ENCODE measurements at regions not wholly inside any gene's neighbourhood (a gene's known extent, or its start where the extent isn't known, plus 50 kb on each side); places are given as distances from the start of the nearest gene placed in this dataset.
"Not testable (repeated sequence)": the region's sequence is repeated elsewhere in the genome, so short reads cannot be mapped to it uniquely, and the experiment has no call there.

- Mint-ChIP-seq H3K9me3 (peaks cover 14 to 19% of the 10 kb centered on the region in 2 donors), H3K27ac (no peak overlapping the region), H3K36me3 (peaks cover 13 to 17% of the 10 kb centered on the region in 2 donors)
- no peak for DNase-seq (ENCODE audit: low spot score in 2 of 2)
- no peak for ATAC-seq
Observed at GRCh38 chr18:56462276-56462675, 176.1 kb downstream of the TXNL1 start.

- no peak for ATAC-seq
Observed at GRCh38 chr18:56461151-56461550, 177.2 kb downstream of the TXNL1 start.

GRCh38 chr18:56460581-56460980 is 177.8 kb downstream of the TXNL1 start:
- peaks cover 9 to 14% of the 10 kb centered on the region in 2 donors for H3K36me3 Mint-ChIP-seq
- H3K9me3 Mint-ChIP-seq = peaks cover 8 to 16% of the 10 kb centered on the region in 2 donors

More at GRCh38 chr18:56461151-56461550, 177.2 kb downstream of the TXNL1 start:
- Mint-ChIP-seq H3K9me3 (peaks cover 14 to 19% of the 10 kb centered on the region in 2 donors), H3K36me3 (peaks cover 13 to 17% of the 10 kb centered on the region in 2 donors), H3K27ac (no peak overlapping the region)
- DNase-seq (ENCODE audit: low spot score in 2 of 2) = no peak

GRCh38 chr18:56458770-56459712 is 179.4 kb downstream of the TXNL1 start:
- ATAC-seq (no peak), DNase-seq (ENCODE audit: low spot score in 2 of 2) (no peak)
- peaks cover 7% of the 10 kb centered on the region in 2 donors for H3K9me3 Mint-ChIP-seq
- H3K36me3 Mint-ChIP-seq = no peaks in the 10 kb centered on the region
- no peak overlapping the region for H3K27ac Mint-ChIP-seq

More at GRCh38 chr18:56460581-56460980, 177.8 kb downstream of the TXNL1 start:
- no peak for ATAC-seq
- no peak for DNase-seq (ENCODE audit: low spot score in 2 of 2)
- H3K27ac Mint-ChIP-seq = no peak overlapping the region

GRCh38 chr18:56455874-56456273 is 182.5 kb downstream of the TXNL1 start:
- Mint-ChIP-seq H3K9me3 (no peaks in the 10 kb centered on the region), H3K36me3 (no peaks in the 10 kb centered on the region), H3K27ac (no peak overlapping the region)
- no peak for DNase-seq (ENCODE audit: low spot score in 2 of 2)
- ATAC-seq = no peak

GRCh38 chr18:56455141-56455540 is 183.3 kb downstream of the TXNL1 start:
- Mint-ChIP-seq H3K36me3 (no peaks in the 10 kb centered on the region), H3K9me3 (no peaks in the 10 kb centered on the region)

GRCh38 chr18:56453631-56454030 is 184.8 kb downstream of the TXNL1 start:
- no peak for ATAC-seq
- Mint-ChIP-seq H3K27ac (no peak overlapping the region), H3K36me3 (no peaks in the 10 kb centered on the region), H3K9me3 (no peaks in the 10 kb centered on the region)
- DNase-seq (ENCODE audit: low spot score in 2 of 2) = no peak

More at GRCh38 chr18:56455141-56455540, 183.3 kb downstream of the TXNL1 start:
- no peak for DNase-seq (ENCODE audit: low spot score in 2 of 2)
- no peak for ATAC-seq
- H3K27ac Mint-ChIP-seq = no peak overlapping the region

GRCh38 chr18:56451188-56451587 is 187.2 kb downstream of the TXNL1 start:
- no peak overlapping the region for H3K27ac Mint-ChIP-seq
- ATAC-seq (peak in 1 of 2 donors; percentile 67), DNase-seq (ENCODE audit: low spot score in 2 of 2) (no peak)
- H3K9me3 Mint-ChIP-seq = no peaks in the 10 kb centered on the region
- no peaks in the 10 kb centered on the region for H3K36me3 Mint-ChIP-seq

GRCh38 chr18:56448751-56449150 is 189.6 kb downstream of the TXNL1 start:
- Mint-ChIP-seq H3K9me3 (peaks cover 0 to 6% of the 10 kb centered on the region in 2 donors), H3K36me3 (no peaks in the 10 kb centered on the region), H3K27ac (no peak overlapping the region)
- DNase-seq (ENCODE audit: low spot score in 2 of 2) (no peak), ATAC-seq (no peak)

- ATAC-seq (no peak), DNase-seq (ENCODE audit: low spot score in 2 of 2) (no peak)
- H3K36me3 Mint-ChIP-seq = no peaks in the 10 kb centered on the region
- H3K27ac Mint-ChIP-seq = no peak overlapping the region
- peaks cover 3 to 13% of the 10 kb centered on the region in 2 donors for H3K9me3 Mint-ChIP-seq
Observed at GRCh38 chr18:56445422-56445821, 193.0 kb downstream of the TXNL1 start.

- Mint-ChIP-seq H3K27ac (no peak overlapping the region), H3K36me3 (no peaks in the 10 kb centered on the region), H3K9me3 (peaks cover 3 to 13% of the 10 kb centered on the region in 2 donors)
- DNase-seq (ENCODE audit: low spot score in 2 of 2) (no peak), ATAC-seq (no peak)
Observed at GRCh38 chr18:56444201-56444600, 194.2 kb downstream of the TXNL1 start.

- Mint-ChIP-seq H3K36me3 (no peaks in the 10 kb centered on the region), H3K27ac (no peak overlapping the region), H3K9me3 (peaks cover 3 to 13% of the 10 kb centered on the region in 2 donors)
- no peak for DNase-seq (ENCODE audit: low spot score in 2 of 2)
- ATAC-seq = no peak
Observed at GRCh38 chr18:56443166-56443907, 195.1 kb downstream of the TXNL1 start.

GRCh38 chr18:56438480-56438879 is 199.9 kb downstream of the TXNL1 start:
- not testable (repeated sequence) for H3K27ac Mint-ChIP-seq; H3K9me3 Mint-ChIP-seq; H3K36me3 Mint-ChIP-seq; ATAC-seq; DNase-seq (ENCODE audit: low spot score in 2 of 2)

GRCh38 chr18:56436651-56437050 is 201.7 kb downstream of the TXNL1 start:
- no peak for DNase-seq (ENCODE audit: low spot score in 2 of 2)

GRCh38 chr18:56433919-56434318 is 204.5 kb downstream of the TXNL1 start:
- no peak for DNase-seq (ENCODE audit: low spot score in 2 of 2)
- Mint-ChIP-seq H3K27ac (no peak overlapping the region), H3K36me3 (no peaks in the 10 kb centered on the region), H3K9me3 (peaks cover 0 to 8% of the 10 kb centered on the region in 2 donors)
- ATAC-seq = no peak

More at GRCh38 chr18:56436651-56437050, 201.7 kb downstream of the TXNL1 start:
- peaks cover 0 to 11% of the 10 kb centered on the region in 2 donors for H3K9me3 Mint-ChIP-seq
- H3K36me3 Mint-ChIP-seq = no peaks in the 10 kb centered on the region
- ATAC-seq = no peak
- H3K27ac Mint-ChIP-seq = no peak overlapping the region

- H3K9me3 Mint-ChIP-seq = peaks cover 10% of the 10 kb centered on the region in 2 donors
- H3K36me3 Mint-ChIP-seq = no peaks in the 10 kb centered on the region
- no peak for DNase-seq (ENCODE audit: low spot score in 2 of 2)
- H3K27ac Mint-ChIP-seq = no peak overlapping the region
- no peak for ATAC-seq
Observed at GRCh38 chr18:56431551-56431950, 206.8 kb downstream of the TXNL1 start.

GRCh38 chr18:56423626-56424025 is 214.8 kb downstream of the TXNL1 start:
- H3K9me3 Mint-ChIP-seq = peaks cover 7 to 17% of the 10 kb centered on the region in 2 donors

More at GRCh38 chr18:56423626-56424025, 214.8 kb downstream of the TXNL1 start:
- DNase-seq (ENCODE audit: low spot score in 2 of 2) = no peak
- peaks cover 0 to 5% of the 10 kb centered on the region in 2 donors for H3K36me3 Mint-ChIP-seq
- no peak overlapping the region for H3K27ac Mint-ChIP-seq
- no peak for ATAC-seq
